Activated CD8-positive, alpha-beta memory T cell treated with anti-CD3 and anti-CD28 coated beads, Interleukin-2, amount 50 U/mL, for 1 hour (primary cell): ENCODE measurements at regions not wholly inside any gene's neighbourhood (a gene's known extent, or its start where the extent isn't known, plus 50 kb on each side); places are given as distances from the start of the nearest gene placed in this dataset.
"Not testable (repeated sequence)": the region's sequence is repeated elsewhere in the genome, so short reads cannot be mapped to it uniquely, and the experiment has no call there.

Experiments
- DNase-seq: peaks from one replicate; pipeline ENCODE4 v3.0.0-alpha.2; 2020; ENCODE audit errors: extremely low read depth

DNA sequence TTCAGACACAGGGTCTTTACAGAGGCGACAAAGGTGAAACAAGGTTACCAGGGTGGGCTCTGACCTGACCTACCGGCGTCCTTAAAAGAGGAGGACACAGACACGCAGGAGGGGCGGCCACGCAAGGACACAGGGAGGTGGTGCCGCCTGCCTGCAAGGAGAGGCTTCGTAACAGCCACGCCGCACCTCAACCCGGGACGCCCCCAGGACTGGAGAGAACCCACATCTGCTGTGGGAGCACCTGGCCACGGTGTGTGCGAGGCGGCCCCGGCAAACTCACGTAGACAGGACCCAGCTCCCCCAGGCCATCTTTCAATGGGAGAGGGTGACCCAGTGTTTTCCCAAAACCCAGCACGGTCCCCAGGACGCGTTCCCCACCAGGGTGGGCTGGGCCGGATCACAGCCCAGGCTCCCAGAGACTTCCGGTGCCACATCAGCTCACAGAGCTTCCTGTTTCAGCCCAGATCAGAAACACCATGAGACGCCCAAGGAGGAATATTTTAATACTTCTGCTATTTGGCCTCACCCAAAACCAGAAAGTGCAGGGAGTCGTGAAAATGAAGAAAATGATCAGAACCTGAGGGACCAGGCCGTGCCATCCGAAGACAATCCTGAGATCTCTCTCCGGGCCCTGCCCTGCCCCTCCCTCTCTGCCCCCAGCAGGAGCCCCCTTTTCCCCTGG is 5417.4 kb upstream of the TPTE start:
- DNase-seq = not testable (repeated sequence)

DNA sequence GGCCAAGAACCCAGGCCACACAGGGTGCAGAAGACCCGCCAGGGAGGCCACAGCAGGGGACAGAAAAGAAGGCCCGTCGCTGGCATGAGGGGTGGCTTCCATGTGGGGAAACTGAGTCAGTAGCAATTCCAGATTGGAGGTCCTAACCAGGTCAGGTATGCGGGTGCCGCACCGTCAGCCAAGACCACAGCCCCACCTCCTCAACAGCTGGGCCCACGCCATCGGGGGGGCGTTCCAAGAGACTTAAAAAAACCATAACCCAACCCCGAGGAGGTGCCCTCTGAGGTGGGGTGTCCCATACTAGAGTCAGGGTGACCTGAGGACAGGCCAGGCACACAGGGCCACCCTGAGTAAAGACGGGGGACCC is 5416.8 kb upstream of the TPTE start:
- DNase-seq = not testable (repeated sequence)

DNA sequence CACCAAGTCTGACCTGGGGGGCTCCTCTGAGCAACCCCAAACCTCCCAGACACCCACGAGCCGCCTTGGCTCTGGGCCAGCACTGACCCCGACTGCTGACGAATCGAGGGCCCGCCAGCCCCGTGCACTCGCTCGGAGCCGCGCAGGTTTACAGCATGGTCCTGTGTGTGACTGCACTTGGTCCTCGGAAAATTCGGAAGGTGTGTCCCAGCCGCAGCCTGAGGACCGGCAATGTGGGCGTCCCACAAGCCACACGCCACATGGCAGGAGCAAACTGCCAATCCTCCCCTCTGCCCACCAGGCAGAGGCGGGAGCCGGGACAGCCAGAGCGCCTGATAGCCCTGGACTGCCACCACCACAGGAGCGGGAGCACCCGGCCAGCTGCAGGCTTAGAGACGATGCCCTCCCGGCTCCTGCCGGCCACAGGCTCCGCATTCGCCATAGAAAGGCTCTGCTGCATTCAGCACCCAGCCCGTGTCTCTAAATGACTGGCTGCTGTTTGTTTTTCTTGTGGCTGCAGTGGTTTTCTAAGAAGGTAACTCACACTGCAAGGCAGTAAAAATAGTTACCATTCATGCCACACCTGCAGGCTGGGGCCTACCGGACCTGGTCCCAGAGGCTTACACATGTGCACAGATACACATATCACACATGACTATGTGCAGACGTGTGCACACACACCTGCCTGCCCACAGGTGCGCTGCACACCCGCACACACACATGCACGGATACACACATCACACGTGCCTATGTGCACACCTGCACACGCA is 5415.3 kb upstream of the TPTE start:
- not testable (repeated sequence) for DNase-seq

DNA sequence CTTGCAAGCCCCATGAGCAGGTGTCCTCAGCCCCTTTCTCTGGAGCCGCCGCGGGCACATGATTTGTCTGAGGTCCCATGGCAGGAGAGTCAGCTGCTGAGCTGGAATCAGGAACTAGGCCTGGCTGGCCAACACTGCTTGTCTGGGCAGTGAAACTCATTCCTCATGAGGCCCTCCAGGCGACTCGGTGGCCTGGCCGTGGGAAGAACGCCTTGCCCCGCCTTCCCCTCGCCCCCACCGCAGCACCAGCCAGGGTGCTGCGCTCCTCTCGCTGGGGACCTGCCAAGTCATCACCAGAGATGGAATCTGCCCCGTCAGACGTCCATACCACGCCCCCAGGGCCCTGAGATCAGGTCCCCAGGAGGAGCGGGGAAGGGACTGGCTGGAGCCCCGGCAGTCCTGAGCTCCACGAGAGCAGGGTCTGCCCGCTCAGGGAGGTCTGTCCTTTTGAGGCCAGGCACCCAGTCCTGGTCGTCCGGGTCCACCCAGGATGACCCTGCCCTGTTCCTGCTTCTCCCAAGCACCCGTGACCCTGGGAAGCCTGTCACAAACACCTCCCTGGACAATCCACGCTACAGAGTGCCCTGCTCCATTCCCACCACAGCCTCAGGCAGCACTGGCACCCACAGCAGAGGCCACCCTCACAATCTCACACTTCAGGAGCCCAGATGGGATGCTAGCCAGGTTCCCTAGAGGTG is 5414.5 kb upstream of the TPTE start:
- DNase-seq = not testable (repeated sequence)

DNA sequence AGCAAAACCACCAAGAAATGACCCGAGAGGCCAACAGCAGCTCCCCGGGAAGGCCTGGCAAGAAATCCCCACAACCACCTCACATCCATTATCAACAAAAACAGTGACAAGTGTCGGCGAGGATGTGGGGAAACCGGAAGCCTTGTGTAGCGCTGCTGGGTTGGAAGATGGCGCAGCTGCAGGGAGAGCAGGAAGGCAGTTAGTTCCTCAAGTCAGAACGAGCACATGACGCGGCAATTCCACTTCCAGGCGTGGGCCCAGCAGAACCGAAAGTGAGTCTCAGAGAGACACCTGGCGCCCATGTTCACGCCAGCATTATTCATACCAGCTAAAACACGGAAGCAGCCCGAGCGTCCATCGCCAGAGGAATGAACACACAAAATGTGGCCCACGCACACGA is 5413.7 kb upstream of the TPTE start:
- not testable (repeated sequence) for DNase-seq

DNA sequence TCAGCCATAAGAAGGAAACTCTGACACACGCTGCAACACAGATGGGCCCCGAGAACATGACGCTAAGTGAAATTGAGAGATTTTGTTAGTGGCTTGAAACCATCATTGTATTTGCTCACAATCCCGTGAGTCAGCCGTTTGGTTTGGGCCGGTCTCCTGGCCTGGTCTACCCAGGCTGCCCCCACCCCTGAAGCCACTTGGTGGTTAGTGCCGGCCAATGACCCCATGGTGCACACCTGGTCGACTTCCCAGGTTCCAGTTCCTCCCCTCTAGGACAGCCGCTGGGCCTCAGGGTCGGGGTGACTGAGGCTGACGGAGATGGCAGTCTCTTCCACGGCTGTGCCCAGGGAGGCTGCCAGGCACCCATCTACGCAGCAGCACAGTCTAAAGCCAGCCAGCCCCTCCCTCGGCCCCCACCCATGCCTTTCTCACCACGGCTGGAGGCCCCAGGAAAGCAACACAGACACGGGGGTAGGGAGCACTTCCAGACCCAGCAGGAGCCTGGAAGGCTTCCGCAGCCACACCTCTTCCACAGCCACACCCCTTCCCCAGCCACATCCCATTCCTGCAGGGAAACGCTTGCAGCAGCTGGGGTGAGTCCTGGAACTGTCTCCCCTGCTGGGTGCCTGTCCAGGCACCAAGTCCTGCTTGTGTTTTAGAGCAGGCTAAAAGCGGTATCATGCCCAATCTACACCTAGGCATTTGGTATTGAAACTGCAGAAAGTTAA is 5413.2 kb upstream of the TPTE start:
- not testable (repeated sequence) for DNase-seq

DNA sequence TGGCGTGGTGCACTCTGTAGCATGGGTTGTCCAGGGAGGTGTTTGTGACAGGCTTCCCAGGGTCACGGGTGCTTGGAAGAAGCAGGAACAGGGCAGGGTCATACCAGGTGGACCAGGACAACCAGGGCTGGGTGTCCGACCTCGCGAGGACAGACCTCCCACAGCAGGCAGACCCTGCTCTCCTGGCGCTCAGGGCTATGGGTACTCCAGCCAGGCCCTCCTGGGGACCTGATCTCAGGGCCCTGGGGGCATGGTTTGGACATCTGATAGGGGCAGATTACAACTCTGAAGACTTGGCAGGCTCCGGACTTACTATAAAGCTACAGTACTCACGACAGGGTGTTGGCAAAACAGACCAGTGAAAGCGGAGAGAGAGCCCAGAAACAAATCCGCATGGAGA is 5410.2 kb upstream of the TPTE start:
- DNase-seq = not testable (repeated sequence)

DNA sequence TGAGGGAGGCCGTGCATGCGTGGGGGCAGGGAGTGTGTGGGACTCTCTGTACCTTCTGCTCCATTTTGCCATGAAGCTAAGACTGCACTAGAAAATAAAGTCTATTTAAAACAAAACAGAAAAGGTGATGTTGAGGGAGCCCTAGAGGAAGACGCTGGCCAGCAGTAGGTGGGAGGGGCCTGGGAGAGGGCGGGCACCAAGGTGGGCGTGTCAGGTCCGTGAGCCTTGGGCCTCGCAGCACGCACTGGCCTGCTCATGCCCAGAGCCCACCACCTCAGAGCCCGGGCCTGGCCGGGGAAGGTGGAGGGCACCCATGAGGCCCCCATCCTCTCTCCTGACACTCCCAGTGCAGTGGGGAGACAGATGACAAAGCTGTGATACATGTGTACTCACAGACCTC is 5408.3 kb upstream of the TPTE start:
- not testable (repeated sequence) for DNase-seq

DNA sequence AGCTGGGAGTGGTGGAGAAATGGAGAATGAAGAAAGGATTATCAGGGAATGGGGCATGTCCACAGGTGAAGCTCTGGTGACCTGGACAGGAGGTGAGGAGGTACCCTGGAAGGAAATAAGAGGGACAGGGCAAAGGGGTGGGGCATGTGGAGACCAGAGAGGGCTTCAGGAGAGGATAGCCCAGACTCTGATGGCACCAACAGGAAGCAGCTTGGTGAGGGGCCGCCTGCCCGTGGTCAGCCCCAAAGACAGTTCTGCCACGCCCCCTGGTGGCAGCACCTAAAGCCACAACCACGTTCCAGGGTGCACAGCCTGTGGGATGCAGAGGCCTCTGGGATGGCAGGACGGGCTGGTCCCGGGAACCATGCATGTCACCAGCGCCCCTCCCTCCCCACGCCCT is 5406.9 kb upstream of the TPTE start:
- DNase-seq = not testable (repeated sequence)

DNA sequence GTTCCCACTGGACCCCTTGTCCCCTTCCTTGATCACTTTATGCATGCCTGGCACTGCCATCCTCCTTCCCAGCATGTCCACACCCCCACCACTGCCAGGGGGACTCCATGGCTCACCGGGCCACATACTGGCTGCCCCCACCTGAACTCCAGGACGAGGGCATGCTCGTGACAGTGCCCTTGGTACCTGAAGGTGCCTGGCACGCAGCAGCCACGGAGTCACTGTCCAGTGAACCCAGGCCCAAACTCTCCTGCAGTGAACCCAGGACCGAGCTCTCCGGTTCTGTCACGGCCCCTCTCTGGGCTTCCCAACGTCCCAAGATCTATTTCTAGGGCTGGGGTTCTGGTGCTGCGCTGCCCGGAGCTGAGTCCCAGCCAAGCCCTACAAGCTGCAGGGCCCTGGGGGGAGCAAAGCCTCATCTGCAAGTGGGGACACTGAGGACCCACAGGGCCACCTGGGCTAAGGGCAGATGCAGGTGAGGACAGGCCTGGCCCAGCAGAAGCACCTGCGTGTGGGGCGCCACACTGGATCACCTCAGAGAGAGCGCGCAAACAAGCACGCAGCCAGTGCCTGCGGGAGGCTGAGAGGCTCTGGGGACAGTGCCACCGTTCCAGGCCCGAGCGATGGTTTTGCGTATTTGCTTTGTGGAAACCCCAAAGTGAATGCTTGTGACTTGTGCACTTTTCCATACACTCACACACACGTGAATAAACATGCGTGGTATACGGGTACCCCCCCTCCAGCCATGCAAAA is 5406.3 kb upstream of the TPTE start:
- not testable (repeated sequence) for DNase-seq

DNA sequence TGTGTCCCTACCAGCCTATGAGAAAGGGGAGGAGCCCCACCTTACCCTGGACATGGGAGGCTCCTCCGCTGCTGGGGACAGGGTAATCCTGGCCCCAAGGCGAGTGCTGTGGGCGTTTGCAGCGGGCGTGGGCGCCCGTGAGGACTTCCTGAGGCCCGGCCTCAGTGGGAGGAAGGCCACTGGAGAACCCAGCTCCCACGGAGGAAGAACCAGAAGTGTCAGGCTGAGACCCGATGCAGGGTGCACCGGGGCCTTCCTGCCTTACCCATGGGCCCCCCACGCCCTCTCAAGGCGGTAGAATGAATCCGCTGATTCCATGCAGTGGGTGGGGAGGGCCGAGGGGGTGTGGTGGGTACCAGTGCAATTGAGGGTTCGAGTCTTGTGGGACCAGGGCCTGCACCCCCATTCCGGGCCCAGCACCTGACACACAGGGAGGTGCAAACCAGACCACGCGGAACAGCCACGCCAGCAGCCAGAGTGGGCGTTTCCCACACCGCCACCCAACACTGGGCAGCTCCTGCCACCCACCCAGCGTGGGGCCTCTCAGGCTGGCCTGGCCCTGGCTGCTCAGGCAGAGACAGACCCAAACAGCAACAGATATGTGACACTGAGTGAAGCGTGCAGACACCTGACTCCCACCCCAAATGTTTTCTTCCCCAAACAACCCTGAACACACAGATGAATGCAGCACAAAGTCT is 5405.6 kb upstream of the TPTE start:
- DNase-seq = not testable (repeated sequence)

DNA sequence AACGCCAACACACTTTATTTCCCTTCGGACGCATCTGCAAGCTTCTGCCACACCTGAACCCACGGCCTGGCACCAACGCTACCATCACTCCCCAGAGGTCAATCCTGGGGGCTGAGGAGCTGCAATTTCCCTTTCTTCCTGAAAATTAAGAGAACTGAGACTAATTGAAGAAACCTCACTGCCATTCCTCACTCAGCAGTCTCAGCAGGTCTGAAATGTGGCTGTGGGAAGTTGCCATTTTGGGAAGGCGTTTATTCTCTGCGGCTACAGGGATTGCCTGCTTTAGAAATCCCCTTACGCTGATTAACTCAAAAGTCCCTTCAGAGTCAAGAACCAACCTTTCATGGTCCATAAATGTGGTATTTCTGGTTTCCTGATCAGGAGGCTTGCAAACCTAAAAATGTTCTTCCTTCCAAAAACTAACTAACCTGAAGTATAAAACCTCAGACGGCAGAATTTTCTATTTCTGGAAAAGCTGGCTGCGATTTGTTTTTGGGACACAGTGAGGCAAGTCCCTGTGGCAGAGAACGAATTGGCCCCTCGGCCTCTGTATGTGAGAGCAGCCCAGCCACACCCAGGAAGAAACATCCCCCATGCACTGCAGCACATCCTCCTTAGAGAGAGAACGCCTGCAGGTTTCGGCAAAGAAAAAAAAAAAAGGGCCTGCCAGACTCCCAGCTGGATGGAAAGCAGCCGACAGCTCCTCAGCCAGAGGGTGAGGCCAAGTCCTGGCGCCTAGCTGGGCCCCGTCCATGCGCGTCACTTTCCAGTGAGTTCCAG is 5404.8 kb upstream of the TPTE start:
- DNase-seq = not testable (repeated sequence)

DNA sequence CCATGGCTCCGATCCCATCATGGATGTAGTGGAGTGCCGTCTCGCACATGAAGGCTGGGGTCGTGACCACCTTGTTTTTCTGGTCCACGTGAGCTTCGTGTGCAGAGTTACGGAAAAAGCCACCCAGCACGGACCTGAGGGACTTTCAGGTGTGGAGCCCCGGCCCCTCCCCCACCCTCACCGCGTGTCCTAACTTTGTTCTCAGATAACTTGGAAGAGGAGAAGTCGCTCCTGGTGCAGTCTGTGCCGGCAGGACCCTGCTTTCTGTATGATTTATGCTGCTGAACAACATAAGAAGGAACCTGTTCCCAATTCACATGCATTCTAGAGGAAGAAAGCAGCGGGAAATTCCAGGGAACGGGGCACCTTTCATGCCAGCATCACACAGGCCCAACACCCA is 5404.2 kb upstream of the TPTE start:
- not testable (repeated sequence) for DNase-seq

DNA sequence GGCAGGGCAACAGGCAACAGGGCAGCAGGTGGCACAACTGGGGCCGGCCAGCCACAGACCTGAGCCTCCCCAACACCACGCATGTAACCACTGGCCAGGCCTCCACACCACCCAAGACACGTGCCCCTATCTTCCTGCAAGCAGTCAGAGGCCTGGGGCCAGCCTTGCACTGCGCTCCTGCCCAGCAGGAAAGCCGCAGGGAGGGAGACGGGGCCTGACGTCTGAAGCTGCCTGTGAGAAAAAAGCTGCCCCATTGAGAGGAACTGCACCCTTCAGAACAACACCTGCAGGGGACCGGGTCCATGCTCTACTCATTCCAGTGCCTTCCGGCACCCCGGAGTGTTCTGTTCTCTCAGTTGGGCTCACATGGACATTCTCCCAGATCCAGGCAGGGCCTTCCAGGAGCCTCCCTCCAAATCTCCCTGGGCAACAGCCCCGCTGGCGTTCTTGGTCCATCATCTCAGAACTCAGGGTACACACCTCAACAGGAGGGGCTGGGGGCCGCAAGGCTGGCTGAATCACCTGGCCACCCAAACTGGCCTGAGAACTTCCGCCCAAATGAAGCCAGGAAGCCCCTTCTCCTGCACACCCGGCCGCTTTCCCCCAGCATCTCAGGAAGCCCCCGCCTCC is 5403.6 kb upstream of the TPTE start:
- not testable (repeated sequence) for DNase-seq

DNA sequence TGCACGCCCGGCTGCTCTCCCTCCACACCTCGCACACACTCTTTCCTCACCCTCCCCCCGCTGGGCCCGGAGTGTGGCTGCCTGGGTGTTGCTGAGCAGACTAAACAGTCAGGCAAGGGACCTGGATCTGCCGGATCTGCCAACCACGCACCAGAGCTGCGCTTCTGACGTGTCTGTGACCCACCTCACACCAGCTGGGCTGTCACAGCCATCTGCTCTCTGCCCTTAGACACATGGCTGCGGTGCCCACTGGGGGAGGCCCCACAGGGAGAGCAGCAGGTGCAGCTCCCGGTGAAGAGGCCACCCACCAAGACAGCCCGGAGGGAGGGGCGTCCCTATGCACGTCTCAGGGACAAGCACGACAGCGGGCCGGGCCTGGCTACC is 5403.1 kb upstream of the TPTE start:
- not testable (repeated sequence) for DNase-seq

DNA sequence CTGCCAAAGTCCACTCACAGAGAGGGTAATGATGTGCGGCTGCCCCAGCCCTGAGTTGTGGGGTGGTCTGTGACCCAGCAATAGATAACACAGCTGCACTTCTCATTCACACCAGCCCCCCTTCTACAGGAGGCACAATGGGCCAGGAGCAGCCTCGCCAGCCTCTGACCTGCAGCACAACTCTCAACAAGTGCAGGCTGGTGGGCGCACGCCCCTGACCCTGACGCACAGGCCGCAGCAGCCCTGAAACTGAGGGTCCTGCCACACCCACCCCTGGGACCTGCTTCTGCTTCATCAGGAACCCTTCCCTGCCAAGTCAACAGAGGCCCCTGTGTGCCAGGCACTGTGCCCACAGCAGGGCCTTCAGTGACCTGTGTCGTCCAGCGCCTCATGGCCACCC is 5402.2 kb upstream of the TPTE start:
- DNase-seq = not testable (repeated sequence)

DNA sequence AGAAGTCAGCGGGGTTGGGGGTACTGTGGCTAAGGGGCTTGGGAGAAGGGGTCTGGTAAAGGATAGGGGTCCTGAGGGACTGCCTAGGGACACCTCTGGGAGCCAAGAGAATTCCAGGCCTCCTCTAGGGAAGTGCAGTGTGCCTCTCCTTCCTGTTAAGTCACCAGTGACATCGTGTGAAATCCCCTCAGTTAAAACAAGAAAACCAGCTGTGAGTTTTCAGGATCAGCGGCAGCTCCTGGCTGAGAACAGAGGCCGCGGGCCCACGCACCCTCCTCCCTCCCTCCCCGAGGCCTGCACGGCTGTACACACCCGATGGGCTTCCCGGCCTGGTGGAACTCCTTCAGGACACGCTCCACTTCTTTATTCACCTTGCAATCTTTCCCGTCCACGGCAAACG is 5400.0 kb upstream of the TPTE start:
- DNase-seq = not testable (repeated sequence)

DNA sequence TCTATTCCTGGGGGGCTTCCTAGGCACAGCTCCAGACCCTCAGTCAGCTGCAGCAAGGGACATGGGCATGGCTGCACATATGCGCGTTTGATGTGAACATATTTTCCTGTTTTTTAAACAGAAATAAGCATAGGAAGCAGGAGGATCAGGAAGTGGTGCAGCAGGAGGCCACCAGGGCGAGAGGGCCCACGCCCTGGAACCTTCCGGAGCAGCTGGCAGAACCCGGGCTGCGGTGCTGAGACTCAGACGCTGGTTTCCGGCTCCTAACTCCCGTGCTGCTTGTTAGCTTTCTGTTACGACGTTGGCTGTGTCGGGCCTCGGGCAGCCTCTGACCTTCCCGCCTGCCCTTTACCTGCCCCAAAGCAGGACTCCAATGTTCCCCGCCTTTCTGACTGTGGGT is 5399.5 kb upstream of the TPTE start:
- DNase-seq = not testable (repeated sequence)

DNA sequence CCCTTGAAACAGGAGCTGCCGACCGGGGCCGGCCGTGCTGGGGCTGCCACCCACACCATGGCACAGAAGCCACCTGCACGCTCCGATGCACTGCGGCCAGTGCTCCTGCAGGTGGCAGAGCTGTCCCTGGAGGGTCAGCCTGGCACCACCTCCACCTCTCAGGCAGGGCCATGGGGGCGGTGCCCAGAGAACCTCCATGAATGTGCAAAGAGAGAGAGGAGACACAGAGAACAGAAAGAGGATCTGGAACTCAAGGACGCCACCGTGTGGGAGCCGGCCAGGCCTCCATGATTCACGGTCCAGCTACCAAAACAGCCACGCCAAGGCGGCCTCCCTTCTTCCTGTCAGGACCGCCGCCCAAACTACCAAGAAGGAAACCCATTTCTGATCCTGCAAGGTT is 5397.7 kb upstream of the TPTE start:
- DNase-seq = peak; percentile 10
